GM23338 (cell line): ENCODE measurements at regions not wholly inside any gene's neighbourhood (a gene's known extent, or its start where the extent isn't known, plus 50 kb on each side); places are given as distances from the start of the nearest gene placed in this dataset.

ENCODE experiments used
- ATAC-seq: fragments of 200-7000 bp; cut with Tn5 transposase; 3 replicates; pipeline ENCODE4 v1.9.1; 2020
- DNase-seq: peaks from one replicate; pipeline ENCODE4 v3.0.0-alpha.2; 2015; ENCODE audit warnings: low spot score
- H2AFZ ChIP-seq: fragments of 200-600 bp; sonication (generic); 2 replicates; pipeline ENCODE4 v1.8.0; 2016; ENCODE audit warnings: antibody characterized with exemption, mild to moderate bottlenecking, moderate library complexity
- H3F3A ChIP-seq: fragments of 200-600 bp; sonication (generic); replicated peaks from 2 replicates; pipeline ENCODE4 v1.8.0; 2017; ENCODE audit warnings: antibody characterized with exemption, mixed run types, low read depth
- H3K27ac ChIP-seq: fragments of 200-600 bp; sonication (generic); 2 replicates; pipeline ENCODE4 v1.6.1; 2016; ENCODE audit warnings: low read depth
- H3K27me3 ChIP-seq: fragments of 200-600 bp; sonication (generic); 2 replicates; pipeline ENCODE4 v1.8.0; 2016; ENCODE audit warnings: mild to moderate bottlenecking, mixed run types, moderate library complexity; ENCODE audit not compliant: insufficient read depth
- H3K36me3 ChIP-seq: fragments of 200-600 bp; sonication (generic); 2 replicates; pipeline ENCODE4 v1.8.0; 2016; ENCODE audit warnings: mild to moderate bottlenecking; ENCODE audit not compliant: insufficient read depth
- H3K4me1 ChIP-seq: fragments of 200-600 bp; sonication (generic); 2 replicates; pipeline ENCODE4 v1.8.0; 2016; ENCODE audit warnings: mild to moderate bottlenecking, moderate library complexity; ENCODE audit not compliant: insufficient read depth
- H3K4me2 ChIP-seq: fragments of 200-600 bp; sonication (generic); 2 replicates; pipeline ENCODE4 v1.7.1; 2017; ENCODE audit warnings: mixed run types
- H3K4me3 ChIP-seq: fragments of 200-600 bp; sonication (generic); 2 replicates; pipeline ENCODE4 v1.6.1; 2016; ENCODE audit warnings: mixed run types
- H3K79me2 ChIP-seq: fragments of 200-600 bp; sonication (generic); replicated peaks from 2 replicates; pipeline ENCODE4 v1.8.0; 2017; ENCODE audit warnings: mild to moderate bottlenecking; ENCODE audit not compliant: insufficient read depth
- H3K9me2 ChIP-seq: fragments of 200-600 bp; sonication (generic); 2 replicates; pipeline ENCODE4 v1.8.0; 2017; ENCODE audit not compliant: insufficient read depth
- H4K20me1 ChIP-seq: fragments of 200-600 bp; sonication (generic); replicated peaks from 2 replicates; pipeline ENCODE4 v1.8.0; 2017; ENCODE audit warnings: mild to moderate bottlenecking; ENCODE audit not compliant: insufficient read depth
- H3K27ac Mint-ChIP-seq: 2 replicates; pipeline ENCODE4 v1.8.0; 2020; ENCODE audit warnings: inconsistent platforms, mild to moderate bottlenecking, moderate library complexity, mixed read lengths
- H3K27me3 Mint-ChIP-seq: 3 replicates; pipeline ENCODE4 v1.8.0; 2022; ENCODE audit warnings: low read depth, mild to moderate bottlenecking, moderate library complexity, mixed read lengths, inconsistent platforms; ENCODE audit not compliant: insufficient read depth, poor library complexity
- H3K36me3 Mint-ChIP-seq: 3 replicates; pipeline ENCODE4 v1.8.0; 2021; ENCODE audit warnings: low read depth, mild to moderate bottlenecking, inconsistent platforms, moderate library complexity, mixed read lengths
- H3K4me1 Mint-ChIP-seq: 3 replicates; pipeline ENCODE4 v1.8.0; 2020; ENCODE audit warnings: mild to moderate bottlenecking, inconsistent platforms, mixed read lengths
- H3K4me3 Mint-ChIP-seq: 3 replicates; pipeline ENCODE4 v1.8.0; 2021; ENCODE audit warnings: moderate library complexity, mild to moderate bottlenecking, inconsistent platforms, mixed read lengths
- H3K9me3 Mint-ChIP-seq: 3 replicates; pipeline ENCODE4 v1.8.0; 2020; ENCODE audit warnings: moderate library complexity, mild to moderate bottlenecking, inconsistent platforms, mixed read lengths
- CREB1 ChIP-seq: fragments of 250-450 bp; sonication (Bioruptor Pico); IDR thresholded peaks from 2 replicates; pipeline ENCODE4 v1.5.0; 2020; ENCODE audit warnings: low read depth, mild to moderate bottlenecking, moderate library complexity
- EZH2 ChIP-seq: fragments of 200-600 bp; sonication (generic); IDR thresholded peaks from one replicate; pipeline ENCODE4 v1.8.0; 2017; ENCODE audit warnings: antibody characterized with exemption, mild to moderate bottlenecking, low read depth; ENCODE audit not compliant: unreplicated experiment
- EZH2phosphoT487 ChIP-seq: fragments of 200-600 bp; sonication (generic); IDR thresholded peaks from one replicate; pipeline ENCODE4 v1.8.1; 2018; ENCODE audit warnings: antibody characterized with exemption; ENCODE audit not compliant: unreplicated experiment
- JUNB ChIP-seq: IDR thresholded peaks from one replicate; pipeline ENCODE4 v1.6.1; 2016; ENCODE audit warnings: antibody characterized with exemption; ENCODE audit not compliant: unreplicated experiment
- NANOG ChIP-seq: IDR thresholded peaks from 2 replicates; pipeline ENCODE4 v1.6.1; 2016; ENCODE audit warnings: antibody characterized with exemption, borderline replicate concordance
- POLR2AphosphoS5 ChIP-seq: IDR thresholded peaks from 2 replicates; pipeline ENCODE4 v1.6.1; 2016; ENCODE audit warnings: antibody characterized with exemption, low read depth
- STAT1 ChIP-seq: IDR thresholded peaks from one replicate; pipeline ENCODE4 v1.6.1; 2016; ENCODE audit warnings: antibody characterized with exemption; ENCODE audit not compliant: unreplicated experiment
- ZNF114 ChIP-seq: fragments of 250-450 bp; sonication (Bioruptor Pico); IDR thresholded peaks from 2 replicates; pipeline ENCODE4 v1.5.0; 2020; ENCODE audit warnings: mild to moderate bottlenecking, moderate library complexity
- ZNF331 ChIP-seq: fragments of 250-450 bp; sonication (Bioruptor Pico); IDR thresholded peaks from 2 replicates; pipeline ENCODE4 v1.5.0; 2020; ENCODE audit warnings: low read depth, mild to moderate bottlenecking, moderate library complexity
- TF ChIP-seq, protein P1 (sequence below), 2 experiments: fragments of 200-600 bp in 1 of 2; sonication (generic) in 1 of 2; conservative IDR thresholded peaks; 2 replicates each; pipeline versions ENCODE4 v1.5.1 to v1.6.1; 2016 to 2017; ENCODE audit warnings: antibody characterized with exemption in 2 of 2, low read depth in 2 of 2, mild to moderate bottlenecking in 2 of 2, moderate library complexity in 1 of 2
- TF ChIP-seq, protein P2 (sequence below): IDR thresholded peaks from one replicate; pipeline ENCODE4 v1.6.1; 2018; ENCODE audit warnings: antibody characterized with exemption; ENCODE audit not compliant: unreplicated experiment
- TF ChIP-seq, protein P3 (sequence below): IDR thresholded peaks from 2 replicates; pipeline ENCODE4 v1.6.1; 2016; ENCODE audit warnings: antibody characterized with exemption
- TF ChIP-seq, protein P4 (sequence below): fragments of 250-450 bp; sonication (Bioruptor Pico); IDR thresholded peaks from 2 replicates; pipeline ENCODE4 v1.5.0; 2020; ENCODE audit warnings: mild to moderate bottlenecking, moderate library complexity

DNA sequence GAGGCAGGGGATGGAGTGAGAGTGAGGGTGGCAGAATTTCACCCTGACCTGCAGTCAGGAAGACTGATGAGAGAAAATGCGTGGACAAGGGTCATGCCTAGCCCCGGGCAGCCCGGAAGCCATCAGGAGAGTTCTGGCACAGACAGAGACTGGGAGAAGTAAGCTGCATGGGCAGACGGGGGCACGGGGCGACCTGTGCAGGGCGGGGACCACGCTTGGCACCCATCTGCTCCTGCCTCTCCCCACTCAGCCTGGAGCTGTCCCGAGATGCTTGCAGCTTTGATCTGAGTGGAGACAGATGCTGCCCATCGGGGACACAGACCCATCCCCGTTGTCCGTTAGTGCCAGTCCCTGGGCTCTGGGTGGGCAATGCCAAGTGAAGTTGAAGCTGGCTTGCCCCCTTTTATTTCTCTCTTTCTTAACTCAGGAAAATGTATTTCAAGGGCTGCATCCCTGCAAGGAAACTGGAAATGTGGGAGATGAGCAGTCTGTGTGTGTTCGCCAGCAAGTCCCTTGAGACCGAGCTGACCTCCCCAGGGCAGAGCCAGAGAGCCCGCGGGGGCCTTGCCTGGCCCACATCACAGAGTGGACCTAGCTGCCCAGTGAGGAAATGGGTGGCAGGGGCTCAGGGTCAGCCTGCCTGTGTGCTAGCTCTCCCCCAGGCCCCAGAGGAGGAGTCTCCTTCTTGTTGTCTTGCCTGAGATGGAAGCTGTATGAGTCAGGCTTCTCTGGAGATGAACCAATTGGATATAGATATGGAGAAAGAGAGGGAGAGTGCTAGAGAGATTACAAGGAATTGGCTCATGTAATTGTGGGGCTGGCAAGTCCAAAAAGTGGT is 121.3 kb upstream of the C1orf174 start:
- H3K4me1 ChIP-seq, result no peaks in the 10 kb centered on the region

More for the DNA sequence above, 121.3 kb upstream of the C1orf174 start:
- H2AFZ ChIP-seq, result no peak overlapping the region
- H3K4me3 Mint-ChIP-seq, result no peak overlapping the region
- peaks cover 21% of the 10 kb centered on the region for H3K27me3 Mint-ChIP-seq
- H3K27me3 ChIP-seq, result no peaks in the 10 kb centered on the region
- H3K79me2 ChIP-seq, result no peaks in the 10 kb centered on the region
- no peak overlapping the region for H3K4me2 ChIP-seq
- peaks cover 17% of the 10 kb centered on the region for H3K36me3 Mint-ChIP-seq
- H3K9me2 ChIP-seq, result no peaks in the 10 kb centered on the region
- no peaks in the 10 kb centered on the region for H3K36me3 ChIP-seq
- H3K27ac ChIP-seq, result no peak overlapping the region
- ATAC-seq (no peak), DNase-seq (no peak)
- no peaks in the 10 kb centered on the region for H3F3A ChIP-seq
- H3K9me3 Mint-ChIP-seq, result peaks cover 91% of the 10 kb centered on the region
- H3K27ac Mint-ChIP-seq, result no peak overlapping the region
- H3K4me3 ChIP-seq, result no peak overlapping the region
- no peaks in the 10 kb centered on the region for H3K4me1 Mint-ChIP-seq
- TF ChIP-seq, protein P1, sequence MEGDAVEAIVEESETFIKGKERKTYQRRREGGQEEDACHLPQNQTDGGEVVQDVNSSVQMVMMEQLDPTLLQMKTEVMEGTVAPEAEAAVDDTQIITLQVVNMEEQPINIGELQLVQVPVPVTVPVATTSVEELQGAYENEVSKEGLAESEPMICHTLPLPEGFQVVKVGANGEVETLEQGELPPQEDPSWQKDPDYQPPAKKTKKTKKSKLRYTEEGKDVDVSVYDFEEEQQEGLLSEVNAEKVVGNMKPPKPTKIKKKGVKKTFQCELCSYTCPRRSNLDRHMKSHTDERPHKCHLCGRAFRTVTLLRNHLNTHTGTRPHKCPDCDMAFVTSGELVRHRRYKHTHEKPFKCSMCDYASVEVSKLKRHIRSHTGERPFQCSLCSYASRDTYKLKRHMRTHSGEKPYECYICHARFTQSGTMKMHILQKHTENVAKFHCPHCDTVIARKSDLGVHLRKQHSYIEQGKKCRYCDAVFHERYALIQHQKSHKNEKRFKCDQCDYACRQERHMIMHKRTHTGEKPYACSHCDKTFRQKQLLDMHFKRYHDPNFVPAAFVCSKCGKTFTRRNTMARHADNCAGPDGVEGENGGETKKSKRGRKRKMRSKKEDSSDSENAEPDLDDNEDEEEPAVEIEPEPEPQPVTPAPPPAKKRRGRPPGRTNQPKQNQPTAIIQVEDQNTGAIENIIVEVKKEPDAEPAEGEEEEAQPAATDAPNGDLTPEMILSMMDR (conservative IDR thresholded peaks at IDR 0.05; ENCODE audit: low read depth in 2 of 2), result no peak
- TF ChIP-seq POLR2AphosphoS5, result no peak
- no peak for TF ChIP-seq EZH2phosphoT487
- TF ChIP-seq ZNF331, result no peak
- no peak for TF ChIP-seq ZNF114
- no peak for TF ChIP-seq NANOG
- TF ChIP-seq, protein P2, sequence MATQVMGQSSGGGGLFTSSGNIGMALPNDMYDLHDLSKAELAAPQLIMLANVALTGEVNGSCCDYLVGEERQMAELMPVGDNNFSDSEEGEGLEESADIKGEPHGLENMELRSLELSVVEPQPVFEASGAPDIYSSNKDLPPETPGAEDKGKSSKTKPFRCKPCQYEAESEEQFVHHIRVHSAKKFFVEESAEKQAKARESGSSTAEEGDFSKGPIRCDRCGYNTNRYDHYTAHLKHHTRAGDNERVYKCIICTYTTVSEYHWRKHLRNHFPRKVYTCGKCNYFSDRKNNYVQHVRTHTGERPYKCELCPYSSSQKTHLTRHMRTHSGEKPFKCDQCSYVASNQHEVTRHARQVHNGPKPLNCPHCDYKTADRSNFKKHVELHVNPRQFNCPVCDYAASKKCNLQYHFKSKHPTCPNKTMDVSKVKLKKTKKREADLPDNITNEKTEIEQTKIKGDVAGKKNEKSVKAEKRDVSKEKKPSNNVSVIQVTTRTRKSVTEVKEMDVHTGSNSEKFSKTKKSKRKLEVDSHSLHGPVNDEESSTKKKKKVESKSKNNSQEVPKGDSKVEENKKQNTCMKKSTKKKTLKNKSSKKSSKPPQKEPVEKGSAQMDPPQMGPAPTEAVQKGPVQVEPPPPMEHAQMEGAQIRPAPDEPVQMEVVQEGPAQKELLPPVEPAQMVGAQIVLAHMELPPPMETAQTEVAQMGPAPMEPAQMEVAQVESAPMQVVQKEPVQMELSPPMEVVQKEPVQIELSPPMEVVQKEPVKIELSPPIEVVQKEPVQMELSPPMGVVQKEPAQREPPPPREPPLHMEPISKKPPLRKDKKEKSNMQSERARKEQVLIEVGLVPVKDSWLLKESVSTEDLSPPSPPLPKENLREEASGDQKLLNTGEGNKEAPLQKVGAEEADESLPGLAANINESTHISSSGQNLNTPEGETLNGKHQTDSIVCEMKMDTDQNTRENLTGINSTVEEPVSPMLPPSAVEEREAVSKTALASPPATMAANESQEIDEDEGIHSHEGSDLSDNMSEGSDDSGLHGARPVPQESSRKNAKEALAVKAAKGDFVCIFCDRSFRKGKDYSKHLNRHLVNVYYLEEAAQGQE, result no peak
- TF ChIP-seq STAT1, result no peak
- TF ChIP-seq JUNB, result no peak
- TF ChIP-seq CREB1 (CRISPR knock-in tag), result no peak
- TF ChIP-seq, protein P3, sequence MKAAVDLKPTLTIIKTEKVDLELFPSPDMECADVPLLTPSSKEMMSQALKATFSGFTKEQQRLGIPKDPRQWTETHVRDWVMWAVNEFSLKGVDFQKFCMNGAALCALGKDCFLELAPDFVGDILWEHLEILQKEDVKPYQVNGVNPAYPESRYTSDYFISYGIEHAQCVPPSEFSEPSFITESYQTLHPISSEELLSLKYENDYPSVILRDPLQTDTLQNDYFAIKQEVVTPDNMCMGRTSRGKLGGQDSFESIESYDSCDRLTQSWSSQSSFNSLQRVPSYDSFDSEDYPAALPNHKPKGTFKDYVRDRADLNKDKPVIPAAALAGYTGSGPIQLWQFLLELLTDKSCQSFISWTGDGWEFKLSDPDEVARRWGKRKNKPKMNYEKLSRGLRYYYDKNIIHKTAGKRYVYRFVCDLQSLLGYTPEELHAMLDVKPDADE, result no peak
- TF ChIP-seq EZH2, result no peak
- TF ChIP-seq, protein P4, sequence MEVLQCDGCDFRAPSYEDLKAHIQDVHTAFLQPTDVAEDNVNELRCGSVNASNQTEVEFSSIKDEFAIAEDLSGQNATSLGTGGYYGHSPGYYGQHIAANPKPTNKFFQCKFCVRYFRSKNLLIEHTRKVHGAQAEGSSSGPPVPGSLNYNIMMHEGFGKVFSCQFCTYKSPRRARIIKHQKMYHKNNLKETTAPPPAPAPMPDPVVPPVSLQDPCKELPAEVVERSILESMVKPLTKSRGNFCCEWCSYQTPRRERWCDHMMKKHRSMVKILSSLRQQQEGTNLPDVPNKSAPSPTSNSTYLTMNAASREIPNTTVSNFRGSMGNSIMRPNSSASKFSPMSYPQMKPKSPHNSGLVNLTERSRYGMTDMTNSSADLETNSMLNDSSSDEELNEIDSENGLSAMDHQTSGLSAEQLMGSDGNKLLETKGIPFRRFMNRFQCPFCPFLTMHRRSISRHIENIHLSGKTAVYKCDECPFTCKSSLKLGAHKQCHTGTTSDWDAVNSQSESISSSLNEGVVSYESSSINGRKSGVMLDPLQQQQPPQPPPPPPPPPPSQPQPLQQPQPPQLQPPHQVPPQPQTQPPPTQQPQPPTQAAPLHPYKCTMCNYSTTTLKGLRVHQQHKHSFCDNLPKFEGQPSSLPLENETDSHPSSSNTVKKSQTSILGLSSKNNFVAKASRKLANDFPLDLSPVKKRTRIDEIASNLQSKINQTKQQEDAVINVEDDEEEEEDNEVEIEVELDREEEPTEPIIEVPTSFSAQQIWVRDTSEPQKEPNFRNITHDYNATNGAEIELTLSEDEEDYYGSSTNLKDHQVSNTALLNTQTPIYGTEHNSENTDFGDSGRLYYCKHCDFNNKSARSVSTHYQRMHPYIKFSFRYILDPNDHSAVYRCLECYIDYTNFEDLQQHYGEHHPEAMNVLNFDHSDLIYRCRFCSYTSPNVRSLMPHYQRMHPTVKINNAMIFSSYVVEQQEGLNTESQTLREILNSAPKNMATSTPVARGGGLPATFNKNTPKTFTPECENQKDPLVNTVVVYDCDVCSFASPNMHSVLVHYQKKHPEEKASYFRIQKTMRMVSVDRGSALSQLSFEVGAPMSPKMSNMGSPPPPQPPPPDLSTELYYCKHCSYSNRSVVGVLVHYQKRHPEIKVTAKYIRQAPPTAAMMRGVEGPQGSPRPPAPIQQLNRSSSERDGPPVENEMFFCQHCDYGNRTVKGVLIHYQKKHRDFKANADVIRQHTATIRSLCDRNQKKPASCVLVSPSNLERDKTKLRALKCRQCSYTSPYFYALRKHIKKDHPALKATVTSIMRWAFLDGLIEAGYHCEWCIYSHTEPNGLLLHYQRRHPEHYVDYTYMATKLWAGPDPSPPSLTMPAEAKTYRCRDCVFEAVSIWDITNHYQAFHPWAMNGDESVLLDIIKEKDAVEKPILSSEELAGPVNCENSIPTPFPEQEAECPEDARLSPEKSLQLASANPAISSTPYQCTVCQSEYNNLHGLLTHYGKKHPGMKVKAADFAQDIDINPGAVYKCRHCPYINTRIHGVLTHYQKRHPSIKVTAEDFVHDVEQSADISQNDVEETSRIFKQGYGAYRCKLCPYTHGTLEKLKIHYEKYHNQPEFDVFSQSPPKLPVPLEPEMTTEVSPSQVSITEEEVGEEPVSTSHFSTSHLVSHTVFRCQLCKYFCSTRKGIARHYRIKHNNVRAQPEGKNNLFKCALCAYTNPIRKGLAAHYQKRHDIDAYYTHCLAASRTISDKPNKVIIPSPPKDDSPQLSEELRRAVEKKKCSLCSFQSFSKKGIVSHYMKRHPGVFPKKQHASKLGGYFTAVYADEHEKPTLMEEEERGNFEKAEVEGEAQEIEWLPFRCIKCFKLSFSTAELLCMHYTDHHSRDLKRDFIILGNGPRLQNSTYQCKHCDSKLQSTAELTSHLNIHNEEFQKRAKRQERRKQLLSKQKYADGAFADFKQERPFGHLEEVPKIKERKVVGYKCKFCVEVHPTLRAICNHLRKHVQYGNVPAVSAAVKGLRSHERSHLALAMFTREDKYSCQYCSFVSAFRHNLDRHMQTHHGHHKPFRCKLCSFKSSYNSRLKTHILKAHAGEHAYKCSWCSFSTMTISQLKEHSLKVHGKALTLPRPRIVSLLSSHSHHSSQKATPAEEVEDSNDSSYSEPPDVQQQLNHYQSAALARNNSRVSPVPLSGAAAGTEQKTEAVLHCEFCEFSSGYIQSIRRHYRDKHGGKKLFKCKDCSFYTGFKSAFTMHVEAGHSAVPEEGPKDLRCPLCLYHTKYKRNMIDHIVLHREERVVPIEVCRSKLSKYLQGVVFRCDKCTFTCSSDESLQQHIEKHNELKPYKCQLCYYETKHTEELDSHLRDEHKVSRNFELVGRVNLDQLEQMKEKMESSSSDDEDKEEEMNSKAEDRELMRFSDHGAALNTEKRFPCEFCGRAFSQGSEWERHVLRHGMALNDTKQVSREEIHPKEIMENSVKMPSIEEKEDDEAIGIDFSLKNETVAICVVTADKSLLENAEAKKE (CRISPR knock-in tag), result no peak
- no peaks in the 10 kb centered on the region for H4K20me1 ChIP-seq
